ENCODE measurements at regions not wholly inside any gene's neighbourhood (a gene's known extent, or its start where the extent isn't known, plus 50 kb on each side); places are given as distances from the start of the nearest gene placed in this dataset.
"Not testable (repeated sequence)": the region's sequence is repeated elsewhere in the genome, so short reads cannot be mapped to it uniquely, and the experiment has no call there.

DNA sequence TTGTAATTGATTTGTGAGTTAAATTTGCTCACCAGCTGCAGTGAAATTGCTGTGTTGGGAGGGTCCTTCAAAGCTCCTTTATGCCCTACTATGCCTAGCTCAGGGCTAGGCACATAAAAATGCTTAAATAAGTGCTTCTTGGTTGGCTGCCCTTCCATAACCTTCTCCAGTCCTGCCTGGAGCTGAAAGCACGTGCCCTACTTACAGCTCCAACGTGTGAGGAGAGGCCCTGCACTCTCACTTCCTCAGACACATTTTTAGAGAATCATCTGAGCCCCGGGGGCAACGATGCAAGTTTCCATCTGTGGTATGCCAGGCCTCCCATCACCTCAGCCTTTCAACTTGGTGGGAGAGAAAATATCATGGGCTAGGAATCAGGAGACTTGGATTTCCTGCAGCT is 202.7 kb downstream of the BCL11A start:
- no peak overlapping the region for H3K4me3 ChIP-seq
- peaks cover 31% of the 10 kb centered on the region for H3K4me1 ChIP-seq
- WGBS = 49% methylated on average over 4 of the region's 4 CpGs
- H3K9me3 ChIP-seq = no peaks in the 10 kb centered on the region
- no peaks in the 10 kb centered on the region for H3K27me3 ChIP-seq
- TF ChIP-seq POLR2A (IDR thresholded peaks at IDR 0.05) = no peak
- TF ChIP-seq EP300 (IDR thresholded peaks at IDR 0.05) = no peak
- TF ChIP-seq, protein P1, sequence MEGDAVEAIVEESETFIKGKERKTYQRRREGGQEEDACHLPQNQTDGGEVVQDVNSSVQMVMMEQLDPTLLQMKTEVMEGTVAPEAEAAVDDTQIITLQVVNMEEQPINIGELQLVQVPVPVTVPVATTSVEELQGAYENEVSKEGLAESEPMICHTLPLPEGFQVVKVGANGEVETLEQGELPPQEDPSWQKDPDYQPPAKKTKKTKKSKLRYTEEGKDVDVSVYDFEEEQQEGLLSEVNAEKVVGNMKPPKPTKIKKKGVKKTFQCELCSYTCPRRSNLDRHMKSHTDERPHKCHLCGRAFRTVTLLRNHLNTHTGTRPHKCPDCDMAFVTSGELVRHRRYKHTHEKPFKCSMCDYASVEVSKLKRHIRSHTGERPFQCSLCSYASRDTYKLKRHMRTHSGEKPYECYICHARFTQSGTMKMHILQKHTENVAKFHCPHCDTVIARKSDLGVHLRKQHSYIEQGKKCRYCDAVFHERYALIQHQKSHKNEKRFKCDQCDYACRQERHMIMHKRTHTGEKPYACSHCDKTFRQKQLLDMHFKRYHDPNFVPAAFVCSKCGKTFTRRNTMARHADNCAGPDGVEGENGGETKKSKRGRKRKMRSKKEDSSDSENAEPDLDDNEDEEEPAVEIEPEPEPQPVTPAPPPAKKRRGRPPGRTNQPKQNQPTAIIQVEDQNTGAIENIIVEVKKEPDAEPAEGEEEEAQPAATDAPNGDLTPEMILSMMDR (IDR thresholded peaks at IDR 0.05) = no peak
- no peak for TF ChIP-seq POLR2AphosphoS5 (IDR thresholded peaks at IDR 0.05)
- no peak overlapping the region for H3K27ac ChIP-seq
- no peaks in the 10 kb centered on the region for H3K36me3 ChIP-seq
- DNase-seq (ENCODE audit: low spot score in 2 of 2) = no peak

DNA sequence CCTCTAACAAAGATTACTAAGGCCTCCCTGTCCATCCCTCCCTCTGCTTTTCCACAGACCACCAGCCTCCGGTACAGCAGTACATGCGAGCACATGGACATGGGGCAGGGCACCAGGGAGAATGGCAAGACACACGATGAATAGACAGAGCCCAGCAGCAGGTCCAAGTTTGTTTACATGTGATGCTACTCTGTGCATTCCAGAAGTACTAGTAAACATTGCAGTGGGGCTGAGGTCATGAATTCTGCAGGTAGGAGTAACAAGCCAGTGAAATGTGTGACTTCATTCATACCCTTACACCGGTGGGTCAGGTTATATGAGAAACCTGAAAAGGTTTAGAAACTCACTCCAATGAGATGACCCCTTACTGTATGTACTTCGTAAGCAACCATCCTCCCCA is 205.7 kb downstream of the BCL11A start:
- WGBS = 90% methylated on average over 5 of the region's 5 CpGs
- H3K9me3 ChIP-seq = no peaks in the 10 kb centered on the region
- H3K36me3 ChIP-seq = no peaks in the 10 kb centered on the region
- TF ChIP-seq EP300 (IDR thresholded peaks at IDR 0.05) (no peak), POLR2AphosphoS5 (IDR thresholded peaks at IDR 0.05) (no peak)
- TF ChIP-seq, protein P1 (IDR thresholded peaks at IDR 0.05) = no peak
- no peak overlapping the region for H3K4me3 ChIP-seq
- H3K4me1 ChIP-seq = peaks cover 11% of the 10 kb centered on the region
- H3K27ac ChIP-seq = no peak overlapping the region
- DNase-seq (ENCODE audit: low spot score in 2 of 2) = no peak
- H3K27me3 ChIP-seq = no peaks in the 10 kb centered on the region

DNA sequence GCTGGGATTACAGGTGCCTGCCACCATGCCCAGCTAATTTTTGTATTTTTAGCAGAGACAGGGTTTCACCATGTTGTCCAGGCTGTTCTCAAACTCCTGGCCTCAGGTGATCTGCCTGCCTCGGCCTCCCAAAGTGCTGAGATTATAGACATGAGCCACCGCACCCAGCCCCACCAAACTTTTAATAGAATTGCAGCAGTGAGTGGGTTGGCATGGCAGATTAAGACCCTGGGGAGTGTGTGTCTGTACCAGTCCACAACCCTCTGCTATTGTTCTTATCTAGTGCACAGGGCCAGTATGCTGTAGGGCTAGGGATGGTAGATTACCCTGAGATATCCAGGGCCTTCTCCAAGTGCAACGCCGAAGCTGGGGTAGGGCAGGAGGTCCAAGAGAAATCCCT is 211.0 kb downstream of the BCL11A start:
- H3K4me3 ChIP-seq; H3K27me3 ChIP-seq; H3K36me3 ChIP-seq; H3K9me3 ChIP-seq; H3K4me1 ChIP-seq; H3K27ac ChIP-seq; DNase-seq (ENCODE audit: low spot score in 2 of 2): not testable (repeated sequence)
- WGBS = 88% methylated on average over 3 of the region's 4 CpGs

DNA sequence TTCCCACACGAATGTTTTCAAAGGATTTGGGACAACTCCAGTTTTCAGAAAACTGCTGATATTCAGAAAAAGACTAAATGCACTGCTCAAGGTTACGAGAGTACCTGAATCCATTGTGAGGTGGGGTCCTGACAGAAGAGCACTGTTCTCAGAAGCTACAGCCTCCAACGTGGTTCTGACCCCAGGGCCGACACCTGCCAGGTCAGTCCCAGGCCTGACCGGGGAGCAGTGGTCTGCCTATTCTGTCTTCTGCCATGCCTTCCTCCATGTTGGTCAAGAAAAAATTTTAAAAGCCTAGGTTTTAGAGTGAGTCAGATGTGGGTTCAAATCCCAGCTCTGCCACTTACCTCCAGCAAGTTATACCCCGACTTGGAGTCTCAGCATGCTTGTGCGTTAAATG is 212.3 kb downstream of the BCL11A start:
- H3K4me3 ChIP-seq = no peak overlapping the region
- no peaks in the 10 kb centered on the region for H3K36me3 ChIP-seq
- no peaks in the 10 kb centered on the region for H3K9me3 ChIP-seq
- no peak overlapping the region for H3K27ac ChIP-seq
- WGBS = 93% methylated on average over 7 of the region's 7 CpGs
- no peaks in the 10 kb centered on the region for H3K27me3 ChIP-seq
- TF ChIP-seq POLR2A (IDR thresholded peaks at IDR 0.05) (no peak), POLR2AphosphoS5 (IDR thresholded peaks at IDR 0.05) (no peak), EP300 (IDR thresholded peaks at IDR 0.05) (no peak)
- TF ChIP-seq, protein P1 (IDR thresholded peaks at IDR 0.05) = no peak
- H3K4me1 ChIP-seq = no peaks in the 10 kb centered on the region
- DNase-seq (ENCODE audit: low spot score in 2 of 2) = no peak

DNA sequence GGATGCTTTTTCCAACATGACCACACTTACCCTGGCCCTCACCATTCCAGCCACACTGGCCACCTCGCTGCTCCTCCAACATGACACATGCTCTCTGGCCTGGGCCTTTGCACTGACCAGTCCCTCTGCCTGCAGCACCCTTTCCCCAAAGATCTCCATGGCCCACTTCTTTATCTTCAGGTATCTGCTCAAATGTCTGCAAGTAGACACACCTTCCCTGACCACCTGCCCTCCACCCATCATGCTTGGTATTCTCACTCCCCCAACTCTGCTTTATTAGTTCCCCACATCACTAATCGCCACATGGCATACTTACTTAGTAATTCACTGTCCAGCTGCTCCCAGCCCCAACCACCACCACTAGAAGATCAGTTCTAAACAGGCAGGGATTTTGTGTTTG is 214.2 kb downstream of the BCL11A start:
- no peaks in the 10 kb centered on the region for H3K36me3 ChIP-seq
- TF ChIP-seq POLR2A (IDR thresholded peaks at IDR 0.05) = no peak
- no peak for TF ChIP-seq EP300 (IDR thresholded peaks at IDR 0.05)
- no peak for TF ChIP-seq POLR2AphosphoS5 (IDR thresholded peaks at IDR 0.05)
- TF ChIP-seq, protein P1 (IDR thresholded peaks at IDR 0.05) = no peak
- no peak for DNase-seq (ENCODE audit: low spot score in 2 of 2)
- H3K4me1 ChIP-seq = no peaks in the 10 kb centered on the region
- no peaks in the 10 kb centered on the region for H3K27me3 ChIP-seq
- no peaks in the 10 kb centered on the region for H3K9me3 ChIP-seq
- H3K27ac ChIP-seq = no peak overlapping the region
- H3K4me3 ChIP-seq = no peak overlapping the region
- 91% methylated on average over 2 of the region's 2 CpGs for WGBS

DNA sequence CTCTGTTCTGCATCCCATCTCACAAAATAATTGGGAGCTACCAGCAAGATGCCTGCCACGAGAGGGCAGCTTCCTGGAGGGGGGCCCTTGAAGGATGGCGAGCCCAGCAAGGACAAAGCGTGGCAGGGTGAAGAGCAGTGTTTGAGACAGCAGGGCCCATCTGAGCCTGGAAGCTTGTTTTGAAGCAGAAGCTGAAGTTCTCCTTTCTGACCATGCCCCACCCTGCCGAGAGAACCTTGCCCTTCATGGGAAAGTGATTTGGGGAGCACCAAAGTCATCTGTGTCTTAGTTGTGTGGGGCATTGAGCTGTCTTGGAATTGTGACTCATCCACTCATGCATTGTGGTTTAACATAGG is 216.3 kb downstream of the BCL11A start:
- 78% methylated on average over 1 of the region's 4 CpGs for WGBS

More for the DNA sequence above, 216.3 kb downstream of the BCL11A start:
- H3K4me1 ChIP-seq = no peaks in the 10 kb centered on the region
- H3K4me3 ChIP-seq = no peak overlapping the region
- H3K27me3 ChIP-seq = no peaks in the 10 kb centered on the region
- H3K27ac ChIP-seq = no peak overlapping the region
- no peak for DNase-seq (ENCODE audit: low spot score in 2 of 2)
- H3K9me3 ChIP-seq = no peaks in the 10 kb centered on the region
- no peak for TF ChIP-seq POLR2A (IDR thresholded peaks at IDR 0.05)
- TF ChIP-seq EP300 (IDR thresholded peaks at IDR 0.05) = no peak
- no peak for TF ChIP-seq POLR2AphosphoS5 (IDR thresholded peaks at IDR 0.05)
- TF ChIP-seq, protein P1 (IDR thresholded peaks at IDR 0.05) = no peak
- H3K36me3 ChIP-seq = no peaks in the 10 kb centered on the region
